Sigmoid colon (tissue), 6 donors: ENCODE measurements at regions not wholly inside any gene's neighbourhood (a gene's known extent, or its start where the extent isn't known, plus 50 kb on each side); places are given as distances from the start of the nearest gene placed in this dataset.
"Not testable (repeated sequence)": the region's sequence is repeated elsewhere in the genome, so short reads cannot be mapped to it uniquely, and the experiment has no call there.

ENCODE experiments used
- DNase-seq: peaks from one replicate; pipeline ENCODE4 v3.0.0-alpha.2; 2019
- H3K27ac ChIP-seq, 4 donors: fragments of 200-600 bp; sonication (generic); one replicate each; pipeline ENCODE4 v1.5.1; 2016 to 2019; ENCODE audit warnings: mild to moderate bottlenecking in 1 of 4
- H3K27me3 ChIP-seq, 3 donors: fragments of 200-600 bp; sonication (generic); one replicate each; pipeline ENCODE4 v1.5.1; 2019; ENCODE audit warnings: mild to moderate bottlenecking in 1 of 3
- H3K36me3 ChIP-seq, 4 donors: fragments of 200-600 bp; sonication (generic); one replicate each; pipeline ENCODE4 v1.5.1; 2016 to 2019
- H3K4me1 ChIP-seq, 4 donors: fragments of 200-600 bp; sonication (generic); one replicate each; pipeline ENCODE4 v1.5.1; 2017 to 2019
- H3K4me3 ChIP-seq, 4 donors: fragments of 200-600 bp; sonication (generic); one replicate each; pipeline ENCODE4 v1.5.1; 2017 to 2019; ENCODE audit warnings: mild to moderate bottlenecking in 2 of 4, moderate library complexity in 1 of 4
- H3K9me3 ChIP-seq, 4 donors: fragments of 200-600 bp in 3 of 4; sonication (generic) in 3 of 4; one replicate each; pipeline versions ENCODE4 v1.5.1 to v1.6.1; 2013 to 2019
- EP300 ChIP-seq, 4 donors: sonication (generic); formaldehyde crosslinking; IDR thresholded peaks; one replicate each; pipeline ENCODE4 v1.6.1; 2017; ENCODE audit warnings: antibody characterized with exemption in 4 of 4
- POLR2A ChIP-seq, 2 donors: fragments of 450-650 bp; IDR thresholded peaks; one replicate each; pipeline ENCODE4 v1.6.1; 2016; ENCODE audit warnings: antibody characterized with exemption in 2 of 2, mild to moderate bottlenecking in 2 of 2, moderate library complexity in 2 of 2
- POLR2AphosphoS5 ChIP-seq, 4 donors: sonication (generic); formaldehyde crosslinking; IDR thresholded peaks; one replicate each; pipeline ENCODE4 v1.6.1; 2017; ENCODE audit warnings: antibody characterized with exemption in 4 of 4
- WGBS, 2 donors: extraction: QIAGEN DNeasy Blood & Tissue Kit; methylation state at CpG; one replicate each; pipeline ENCODE4 v1.1.7; 2013; 5-methylcytosine and 5-hydroxymethylcytosine counted together
- intact Hi-C: fragments of 100-400 bp; cut with DNase I; formaldehyde crosslinking; loops from one replicate; pipeline ENCODE4 v1.15.1; 2023
- TF ChIP-seq, protein P1 (sequence below), 4 experiments: fragments of 450-650 bp in 3 of 4; fragments of 200-600 bp in 1 of 4; IDR thresholded peaks; one replicate each; pipeline ENCODE4 v1.5.1; 2016 to 2019; ENCODE audit warnings: antibody characterized with exemption in 4 of 4, mild to moderate bottlenecking in 3 of 4, moderate library complexity in 2 of 4
- donor health status: healthy with polysubstance abuse.
- donor health status: healthy.

DNA sequence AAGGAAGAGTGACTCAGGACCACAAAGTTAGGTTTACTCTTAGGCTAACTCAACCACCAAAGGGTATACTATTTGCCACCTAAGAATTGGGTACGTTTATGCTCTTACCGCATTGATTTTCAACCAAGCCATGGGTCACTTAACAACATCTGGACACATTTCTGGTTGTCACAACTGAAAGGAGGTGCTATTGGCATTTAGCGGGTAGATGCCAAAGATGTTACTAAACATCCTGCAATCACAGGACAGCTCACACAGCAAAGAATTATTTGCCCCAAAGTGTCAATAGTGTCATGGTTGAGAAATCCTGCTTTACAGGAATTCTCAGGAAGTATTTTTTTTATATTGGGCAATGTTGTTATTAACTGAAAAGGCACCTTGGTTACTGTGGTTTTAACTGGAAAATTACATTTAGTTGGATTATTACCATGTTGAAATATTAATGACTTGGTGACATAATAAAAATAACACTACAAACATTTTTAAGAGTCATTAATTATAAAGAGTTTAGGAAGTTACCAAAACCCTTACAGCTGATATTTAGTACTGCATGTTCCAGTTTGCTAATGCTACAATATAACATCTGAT lies 185.0 kb upstream of the TMEM196 start:
- Histone ChIP-seq H3K9me3 (peaks cover 0 to 1% (median 0%) of the 10 kb centered on the region in 4 donors), H3K4me3 (no peak overlapping the region), H3K4me1 (no peaks in the 10 kb centered on the region), H3K36me3 (no peaks in the 10 kb centered on the region), H3K27me3 (no peaks in the 10 kb centered on the region), H3K27ac (peak overlapping the region in 1 of 4 donors; percentile 14)
- 90 to 94% methylated on average over 3 of the region's 3 CpGs for WGBS, 2 donors
- TF ChIP-seq POLR2A (IDR thresholded peaks at IDR 0.05), result no peak
- TF ChIP-seq, protein P1, sequence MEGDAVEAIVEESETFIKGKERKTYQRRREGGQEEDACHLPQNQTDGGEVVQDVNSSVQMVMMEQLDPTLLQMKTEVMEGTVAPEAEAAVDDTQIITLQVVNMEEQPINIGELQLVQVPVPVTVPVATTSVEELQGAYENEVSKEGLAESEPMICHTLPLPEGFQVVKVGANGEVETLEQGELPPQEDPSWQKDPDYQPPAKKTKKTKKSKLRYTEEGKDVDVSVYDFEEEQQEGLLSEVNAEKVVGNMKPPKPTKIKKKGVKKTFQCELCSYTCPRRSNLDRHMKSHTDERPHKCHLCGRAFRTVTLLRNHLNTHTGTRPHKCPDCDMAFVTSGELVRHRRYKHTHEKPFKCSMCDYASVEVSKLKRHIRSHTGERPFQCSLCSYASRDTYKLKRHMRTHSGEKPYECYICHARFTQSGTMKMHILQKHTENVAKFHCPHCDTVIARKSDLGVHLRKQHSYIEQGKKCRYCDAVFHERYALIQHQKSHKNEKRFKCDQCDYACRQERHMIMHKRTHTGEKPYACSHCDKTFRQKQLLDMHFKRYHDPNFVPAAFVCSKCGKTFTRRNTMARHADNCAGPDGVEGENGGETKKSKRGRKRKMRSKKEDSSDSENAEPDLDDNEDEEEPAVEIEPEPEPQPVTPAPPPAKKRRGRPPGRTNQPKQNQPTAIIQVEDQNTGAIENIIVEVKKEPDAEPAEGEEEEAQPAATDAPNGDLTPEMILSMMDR (IDR thresholded peaks at IDR 0.05), result no peak
- no peak for TF ChIP-seq POLR2AphosphoS5 (IDR thresholded peaks at IDR 0.05)
- TF ChIP-seq EP300 (IDR thresholded peaks at IDR 0.05), result no peak
- no peak for DNase-seq
- intact Hi-C loops, result no loop called here

DNA sequence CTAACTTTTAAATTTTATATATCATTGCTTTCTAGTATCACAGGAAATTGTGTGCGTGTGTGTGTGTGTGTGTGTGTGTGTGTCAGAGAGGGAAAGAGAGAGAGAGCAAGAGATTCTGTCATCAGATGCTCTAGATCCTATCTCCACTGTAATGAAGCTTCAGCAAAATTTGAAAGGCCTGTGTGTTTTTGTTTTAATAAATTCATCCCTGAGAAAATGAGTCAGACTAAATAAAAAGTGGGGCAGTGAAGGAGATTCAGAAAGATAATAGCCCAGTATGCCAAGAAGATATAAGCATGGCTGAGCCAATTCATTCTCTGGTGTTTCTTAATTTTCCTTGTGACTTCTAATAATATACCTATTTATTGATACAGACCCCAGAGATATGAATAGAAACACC lies 184.2 kb upstream of the TMEM196 start:
- H3K9me3 ChIP-seq, result peaks cover 0 to 1% (median 0%) of the 10 kb centered on the region in 4 donors
- no peak overlapping the region for H3K4me3 ChIP-seq
- intact Hi-C loops, result no loop called here
- DNase-seq, result no peak
- 91 to 94% methylated on average over 1 of the region's 1 CpG for WGBS, 2 donors
- no peaks in the 10 kb centered on the region for H3K36me3 ChIP-seq
- TF ChIP-seq POLR2AphosphoS5 (IDR thresholded peaks at IDR 0.05) (no peak), EP300 (IDR thresholded peaks at IDR 0.05) (no peak), POLR2A (IDR thresholded peaks at IDR 0.05) (no peak)
- TF ChIP-seq, protein P1 (IDR thresholded peaks at IDR 0.05), result no peak
- no peaks in the 10 kb centered on the region for H3K27me3 ChIP-seq
- no peak overlapping the region for H3K27ac ChIP-seq
- no peaks in the 10 kb centered on the region for H3K4me1 ChIP-seq

DNA sequence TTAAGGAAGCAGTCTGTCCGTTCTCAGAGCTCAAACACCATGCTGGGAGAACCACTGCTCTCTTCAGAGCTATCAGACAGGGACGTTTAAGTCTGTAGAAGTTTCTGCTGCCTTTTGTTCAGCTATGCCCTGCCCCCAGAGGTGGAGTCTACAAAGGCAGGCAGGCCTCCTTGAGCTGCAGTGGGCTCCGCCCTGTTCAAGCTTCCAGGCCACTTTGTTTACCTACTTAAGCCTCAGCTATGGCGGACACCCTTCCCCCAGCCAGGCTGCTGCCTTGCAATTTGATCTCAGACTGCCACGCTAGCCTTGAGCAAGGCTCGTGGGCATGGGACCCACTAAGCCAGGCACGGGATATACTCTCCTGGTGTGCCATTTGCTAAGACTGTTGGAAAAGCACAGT lies 180.7 kb upstream of the TMEM196 start:
- H3K9me3 ChIP-seq, intact Hi-C loops, H3K27me3 ChIP-seq, DNase-seq, H3K4me3 ChIP-seq, H3K4me1 ChIP-seq, H3K27ac ChIP-seq, H3K36me3 ChIP-seq: not testable (repeated sequence)
- 79 to 84% methylated on average over 7 of the region's 7 CpGs for WGBS, 2 donors

DNA sequence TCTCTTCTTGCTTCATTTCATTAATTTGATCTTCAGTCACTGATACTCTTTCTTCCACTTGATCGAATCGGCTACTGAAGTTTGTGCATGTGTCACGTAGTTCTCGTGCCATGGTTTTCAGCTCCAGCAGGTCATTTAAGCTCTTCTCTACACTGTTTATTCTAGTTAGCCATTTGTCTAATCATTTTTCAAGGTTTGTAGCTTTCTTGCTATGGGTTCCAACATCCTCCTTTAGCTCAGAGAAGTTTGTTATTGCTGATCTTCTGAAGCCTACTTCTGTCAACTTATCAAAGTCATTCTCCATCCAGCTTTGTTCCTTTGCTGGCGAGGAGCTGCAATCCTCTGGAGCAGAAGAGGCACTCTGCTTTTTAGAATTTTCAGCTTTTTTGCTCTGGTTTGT lies 180.0 kb upstream of the TMEM196 start:
- intact Hi-C loops, DNase-seq, H3K36me3 ChIP-seq, H3K4me3 ChIP-seq, H3K27ac ChIP-seq, H3K4me1 ChIP-seq, H3K27me3 ChIP-seq, H3K9me3 ChIP-seq: not testable (repeated sequence)
- WGBS, 2 donors, result 92 to 96% methylated on average over 5 of the region's 5 CpGs

DNA sequence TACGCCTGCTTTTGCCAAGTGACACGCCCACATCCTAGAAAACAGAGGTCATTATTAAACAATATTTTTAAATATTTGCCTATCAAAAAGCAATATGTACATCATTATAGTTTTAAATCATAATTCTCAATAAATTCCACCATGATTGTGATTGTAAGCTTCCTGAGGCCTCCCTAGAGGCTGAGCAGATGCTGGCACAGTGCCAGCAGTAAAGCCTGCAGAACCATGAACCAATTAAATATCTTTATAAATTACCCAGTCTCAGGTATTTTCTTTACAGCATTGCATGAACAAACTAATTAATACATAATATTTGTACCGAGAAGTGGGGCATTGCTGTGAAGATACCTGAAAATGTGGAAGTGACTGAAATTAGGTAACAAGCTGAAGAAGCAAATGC lies 174.7 kb upstream of the TMEM196 start:
- no peak overlapping the region for H3K27ac ChIP-seq
- H3K4me3 ChIP-seq, result no peak overlapping the region
- no peaks in the 10 kb centered on the region for H3K27me3 ChIP-seq
- 71 to 87% methylated on average over 3 of the region's 3 CpGs for WGBS, 2 donors
- no peaks in the 10 kb centered on the region for H3K36me3 ChIP-seq
- TF ChIP-seq POLR2AphosphoS5 (IDR thresholded peaks at IDR 0.05) (no peak), EP300 (IDR thresholded peaks at IDR 0.05) (no peak), POLR2A (IDR thresholded peaks at IDR 0.05) (no peak)
- TF ChIP-seq, protein P1 (IDR thresholded peaks at IDR 0.05), result no peak
- no peaks in the 10 kb centered on the region for H3K4me1 ChIP-seq
- DNase-seq, result no peak
- intact Hi-C loops, result no loop called here
- H3K9me3 ChIP-seq, result peaks cover 0 to 4% (median 0%) of the 10 kb centered on the region in 4 donors
